Forelimb muscle (tissue), 1 donor: ENCODE measurements at regions not wholly inside any gene's neighbourhood (a gene's known extent, or its start where the extent isn't known, plus 50 kb on each side); places are given as distances from the start of the nearest gene placed in this dataset.

Experiments
- DNase-seq: peaks from one replicate; pipeline ENCODE4 v3.0.0-alpha.2; 2013; ENCODE audit warnings: low read depth

DNA sequence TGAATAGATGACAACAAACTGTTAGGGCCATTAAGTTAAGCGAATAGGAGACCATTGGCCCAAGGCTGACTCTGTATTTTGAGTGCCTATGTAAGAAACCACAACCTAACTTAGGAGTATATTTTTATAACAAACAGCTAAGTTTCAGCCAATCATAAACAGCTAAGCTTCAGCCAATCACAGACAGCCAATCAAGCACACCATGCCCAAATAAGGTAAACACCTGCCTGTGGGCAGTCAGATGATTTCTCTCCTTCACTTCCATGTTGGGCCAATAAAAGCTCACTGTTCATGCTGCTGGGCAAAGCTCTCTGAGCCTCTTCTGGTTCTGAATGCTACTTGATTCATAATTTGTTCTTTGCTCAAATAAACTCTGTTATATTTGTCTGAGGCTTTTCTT is 344.6 kb downstream of the BTG1 start:
- DNase-seq: no peak

DNA sequence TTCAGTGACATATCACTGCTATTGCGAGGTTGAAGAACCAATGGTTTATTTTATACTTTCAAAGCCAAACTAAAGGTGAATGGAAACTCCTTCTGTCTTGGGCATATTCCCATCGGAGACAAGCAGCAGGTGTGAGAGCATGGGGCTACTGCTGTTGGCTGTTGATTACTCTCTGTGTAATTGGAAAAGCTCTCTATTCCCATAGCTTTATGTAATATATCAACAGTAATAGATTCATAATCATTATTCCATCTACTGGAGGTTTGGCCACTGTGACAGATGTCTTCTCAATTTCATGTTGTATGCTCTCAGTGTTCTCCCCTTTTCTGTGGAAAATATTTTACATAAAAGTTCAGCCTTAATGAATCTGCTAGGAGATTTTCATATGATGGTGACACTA is 352.0 kb downstream of the BTG1 start:
- DNase-seq: no peak

DNA sequence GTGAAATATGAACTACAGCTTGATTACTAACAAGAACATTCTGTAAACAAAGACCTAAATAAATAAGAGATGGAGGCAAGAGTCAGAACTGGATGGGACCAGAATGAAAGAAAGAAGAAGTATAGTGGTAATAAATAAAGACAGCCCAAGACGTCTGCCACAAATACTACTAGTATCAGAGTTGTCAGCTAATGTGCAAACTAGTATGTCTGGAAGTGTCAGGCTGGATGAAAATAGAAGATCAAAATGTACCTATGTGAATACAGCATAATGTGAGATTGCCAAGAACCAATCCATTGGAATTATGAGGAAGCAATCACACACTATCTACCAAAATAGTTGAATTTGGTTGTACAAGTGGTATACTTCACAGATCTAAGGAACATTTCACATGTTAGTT is 353.0 kb downstream of the BTG1 start:
- no peak for DNase-seq

DNA sequence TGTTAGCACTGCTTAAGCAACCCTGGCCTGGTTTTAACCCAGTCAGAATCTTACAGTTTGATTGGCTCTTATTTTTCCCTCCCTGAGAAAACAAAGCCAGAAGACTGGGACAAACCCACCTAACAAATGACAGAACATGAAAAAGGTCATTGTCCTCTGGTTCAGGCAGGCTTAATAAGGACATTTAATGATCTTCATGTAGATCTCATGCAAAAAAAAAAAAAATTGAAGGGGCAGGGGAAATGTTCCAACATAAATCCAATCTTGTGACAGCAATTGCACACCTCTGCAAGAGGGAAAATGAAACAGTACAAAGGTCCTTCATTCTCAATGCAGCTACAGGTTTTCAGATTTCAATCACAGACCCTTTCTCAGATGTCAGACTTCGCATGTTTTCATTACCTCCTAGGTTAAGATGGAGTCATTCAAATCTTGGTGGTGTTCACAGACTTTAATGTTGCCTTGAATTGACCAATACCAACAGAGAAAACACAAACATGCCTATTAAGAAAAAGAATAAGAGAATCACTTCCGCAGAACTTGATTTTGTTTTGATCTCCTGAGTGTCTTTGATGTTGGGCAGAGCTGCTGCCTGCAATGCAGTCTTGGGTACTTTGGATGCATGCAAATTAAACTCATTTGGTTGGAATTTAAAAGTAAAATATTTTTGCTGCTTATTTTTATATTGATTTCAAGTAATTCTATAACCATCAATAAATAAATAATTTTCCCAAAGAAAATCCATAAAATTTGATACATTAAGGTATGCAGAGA is 359.0 kb downstream of the BTG1 start:
- DNase-seq: no peak

DNA sequence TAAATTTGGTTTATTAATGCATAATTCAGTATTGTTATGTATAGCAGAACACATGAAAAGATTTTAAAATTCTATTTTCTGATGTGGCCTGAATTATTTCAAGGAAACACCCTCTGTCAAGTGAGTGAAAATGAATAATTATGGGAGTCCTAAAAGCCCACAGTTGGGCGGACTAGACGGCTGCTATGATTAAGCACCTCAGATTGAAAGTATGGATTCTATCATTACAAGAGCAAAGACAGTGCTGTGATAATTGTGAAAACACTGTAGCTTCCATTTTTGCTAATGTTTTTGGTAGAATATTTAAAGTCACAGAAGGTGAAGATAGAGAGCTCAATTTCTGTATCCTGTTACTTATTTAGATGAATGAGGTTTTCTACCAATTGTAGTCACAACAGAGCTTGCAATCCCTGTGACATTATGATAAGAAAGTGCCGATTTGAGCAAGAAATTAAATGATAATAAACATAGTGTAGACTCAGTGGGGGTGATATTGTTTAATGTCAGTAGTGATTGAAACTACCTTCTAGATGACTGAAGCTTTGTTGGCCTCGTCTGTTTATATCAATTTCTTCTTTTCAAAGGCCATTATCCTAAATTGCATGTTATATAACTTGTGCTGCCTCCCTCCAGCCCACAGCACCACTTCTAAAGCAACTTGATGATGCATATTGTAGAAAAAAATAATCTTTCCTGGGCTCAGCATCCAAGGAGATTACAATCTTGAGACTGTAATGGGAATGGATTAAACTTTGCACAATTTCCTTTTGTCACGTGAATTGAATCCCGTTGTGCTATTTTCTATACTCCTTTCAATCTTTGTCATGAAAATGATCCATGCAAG is 359.8 kb downstream of the BTG1 start:
- no peak for DNase-seq

DNA sequence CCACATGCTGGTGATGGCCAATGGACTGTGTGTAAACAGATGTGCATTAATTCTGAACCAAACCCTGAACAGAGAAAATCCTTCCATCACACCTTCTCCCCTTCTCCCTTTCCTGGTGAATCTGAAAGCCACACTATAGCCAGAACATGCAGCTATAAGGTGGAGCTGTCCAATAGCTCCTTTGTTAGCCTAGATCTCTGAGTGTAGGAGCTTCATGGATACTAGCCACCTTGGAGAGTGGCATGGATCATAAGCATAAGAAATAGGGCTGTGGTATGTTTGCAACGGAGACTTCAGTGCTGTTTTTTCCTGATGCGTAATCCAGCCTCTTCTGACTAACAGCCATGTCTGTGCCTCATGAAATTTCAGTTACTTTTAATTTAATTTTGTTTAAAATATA is 364.5 kb downstream of the BTG1 start:
- no peak for DNase-seq

DNA sequence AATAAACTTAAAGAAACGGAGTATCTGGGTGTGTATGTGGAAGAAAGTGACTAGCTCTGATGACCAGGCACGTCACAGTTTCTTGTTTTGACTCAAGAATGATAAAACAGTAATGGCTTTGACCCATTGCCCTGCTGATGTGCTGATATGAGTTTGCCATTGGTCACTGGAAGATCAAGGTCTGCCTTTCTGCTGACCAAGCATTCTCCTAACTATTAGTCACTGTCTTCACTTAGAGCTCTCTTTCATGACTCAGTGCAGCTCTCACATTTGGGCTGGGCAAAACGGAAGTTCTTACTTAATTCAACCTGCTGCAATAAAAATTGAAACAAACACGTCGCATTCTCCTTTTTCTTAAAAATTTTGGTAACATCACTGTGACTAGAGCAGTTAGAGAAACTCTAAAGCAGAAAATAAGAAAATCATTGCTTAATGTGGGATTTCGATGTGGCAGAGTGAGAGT is 366.7 kb downstream of the BTG1 start:
- DNase-seq: no peak

DNA sequence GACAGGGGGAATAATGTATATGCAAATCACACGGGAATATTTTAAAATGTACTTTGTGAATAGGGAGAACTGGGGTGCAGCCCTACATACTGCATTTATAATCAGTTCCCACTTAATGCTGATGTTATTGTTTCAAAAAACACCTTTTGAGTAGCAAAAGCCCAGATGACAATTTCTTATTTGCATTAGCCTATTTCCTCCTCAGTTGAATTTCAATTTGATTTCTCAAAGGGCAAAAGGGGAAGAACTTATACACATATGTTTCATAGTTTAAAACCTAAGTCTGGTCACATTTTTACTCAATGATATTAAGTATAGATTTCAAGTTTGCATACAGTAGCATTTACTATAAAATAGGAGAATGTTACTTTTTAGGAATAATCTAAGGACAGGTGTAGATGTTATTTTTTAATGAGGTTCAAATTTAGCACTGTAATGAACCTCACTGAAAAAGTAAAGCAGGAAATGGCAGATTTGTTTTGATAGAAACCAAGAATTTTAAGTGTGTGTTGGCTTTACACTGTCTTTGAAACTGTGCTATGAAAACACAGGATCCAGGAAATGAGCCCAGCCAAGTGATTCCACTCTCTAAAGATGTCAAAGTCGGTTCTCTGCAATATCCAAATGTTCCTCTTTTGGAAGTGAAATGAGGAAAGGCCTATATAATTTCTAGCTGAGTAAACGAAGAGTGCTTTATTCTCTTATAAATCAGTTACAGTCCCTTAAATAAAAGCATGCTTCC is 367.4 kb downstream of the BTG1 start:
- DNase-seq: peak; percentile 34

DNA sequence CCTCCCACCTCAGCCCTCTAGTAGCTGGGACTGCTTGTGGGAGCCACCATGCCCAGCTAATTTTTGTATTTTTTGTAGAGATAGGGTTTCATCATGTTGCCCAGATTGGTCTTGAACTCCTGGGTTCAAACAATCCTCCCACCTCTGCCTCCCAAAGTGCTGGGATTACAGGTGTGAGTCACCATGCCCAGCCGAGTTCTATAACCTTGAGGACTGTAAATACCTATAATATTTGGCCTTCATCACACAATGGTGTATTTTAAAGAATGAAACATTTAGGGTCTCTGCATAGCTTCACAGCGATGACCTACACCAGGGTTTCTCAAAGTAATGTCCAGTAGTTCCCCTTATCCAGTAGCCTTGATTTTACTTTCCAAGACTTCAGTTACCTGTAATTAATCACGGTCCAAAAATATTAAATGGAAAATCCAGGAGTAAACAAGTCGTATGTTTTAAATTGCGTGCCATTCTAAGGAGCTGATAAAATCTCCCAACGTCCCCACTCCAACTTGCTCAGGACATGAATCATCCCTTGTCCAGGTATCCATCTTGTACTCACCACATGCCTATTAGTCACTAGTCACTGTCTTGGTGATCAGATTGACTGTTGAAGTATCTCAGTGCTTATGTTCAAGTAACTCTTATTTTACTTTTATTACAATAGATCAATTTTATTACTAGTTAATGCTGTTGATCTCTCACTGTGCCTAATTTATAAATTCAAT is 368.2 kb downstream of the BTG1 start:
- DNase-seq: no peak

DNA sequence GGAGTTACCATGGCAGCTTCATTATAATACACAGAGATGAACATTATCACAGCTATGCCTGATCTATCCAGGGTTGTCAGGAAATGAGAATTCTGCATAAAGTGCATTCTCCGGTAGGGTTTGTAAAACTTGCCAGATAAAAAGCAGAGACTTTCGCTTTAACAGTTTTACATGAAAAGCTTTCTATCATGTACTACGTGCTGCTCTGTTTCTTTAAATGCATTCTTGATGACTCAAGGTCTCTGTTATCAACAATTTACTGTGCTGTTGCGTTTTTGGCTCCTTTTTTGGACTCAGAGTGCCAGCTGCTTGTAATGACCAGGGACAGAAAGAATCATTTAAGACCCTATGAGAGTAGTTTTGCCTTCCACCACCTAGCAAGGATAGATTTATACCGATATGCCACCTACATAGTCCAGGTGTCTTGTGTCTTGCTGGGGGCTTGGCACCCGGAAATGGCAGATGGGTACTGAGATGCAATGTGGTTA is 371.2 kb downstream of the BTG1 start:
- no peak for DNase-seq

DNA sequence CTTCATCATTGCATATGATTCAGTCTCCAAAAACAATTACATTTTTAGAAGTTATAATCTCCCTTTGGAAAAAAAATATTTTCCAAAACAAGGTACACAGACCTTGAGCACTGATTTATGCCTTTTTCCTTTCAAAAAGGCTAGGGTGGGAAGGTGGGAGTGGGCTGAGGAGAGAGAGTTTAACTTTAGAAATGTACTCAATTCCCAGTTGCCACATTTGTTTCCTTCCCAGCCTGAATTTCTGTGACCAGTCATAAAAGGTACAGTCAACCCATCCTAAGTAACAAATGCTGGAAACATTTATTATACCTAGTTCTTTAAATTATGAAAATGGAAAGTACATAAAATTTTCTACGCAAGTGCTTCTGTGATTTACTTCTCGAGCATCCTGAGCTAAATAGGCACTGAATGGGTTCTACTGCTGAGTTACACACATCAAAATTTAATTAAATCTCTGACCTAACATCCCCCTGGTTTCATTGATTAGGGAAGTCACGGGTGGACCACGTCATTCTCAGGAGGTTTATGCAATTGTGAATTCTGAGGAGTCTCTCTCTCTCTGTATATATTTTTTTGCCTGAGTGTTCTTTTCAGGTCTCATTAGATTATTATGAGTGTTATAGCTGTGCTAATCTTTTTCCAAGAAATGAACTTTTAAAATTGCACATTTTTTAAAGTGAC is 371.8 kb downstream of the BTG1 start:
- no peak for DNase-seq

DNA sequence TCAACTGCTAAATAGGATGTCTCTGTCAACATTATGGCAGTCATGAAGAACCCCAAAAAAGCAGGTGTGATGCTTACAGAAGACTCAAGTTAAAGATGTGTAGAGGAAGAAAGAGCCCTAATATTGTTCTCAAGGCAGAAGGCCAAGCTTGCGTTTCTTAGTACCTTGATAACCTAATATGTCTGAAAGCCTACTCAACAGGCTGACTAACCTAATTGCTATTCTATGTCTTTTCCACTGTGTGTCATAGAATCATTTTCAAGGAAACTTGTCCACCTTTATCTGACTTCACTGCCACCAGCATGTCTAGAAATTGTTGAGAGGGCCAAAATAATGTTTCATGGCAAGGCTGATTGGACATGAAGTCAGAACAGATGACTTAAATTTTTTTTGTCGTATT is 373.2 kb downstream of the BTG1 start:
- DNase-seq: no peak

DNA sequence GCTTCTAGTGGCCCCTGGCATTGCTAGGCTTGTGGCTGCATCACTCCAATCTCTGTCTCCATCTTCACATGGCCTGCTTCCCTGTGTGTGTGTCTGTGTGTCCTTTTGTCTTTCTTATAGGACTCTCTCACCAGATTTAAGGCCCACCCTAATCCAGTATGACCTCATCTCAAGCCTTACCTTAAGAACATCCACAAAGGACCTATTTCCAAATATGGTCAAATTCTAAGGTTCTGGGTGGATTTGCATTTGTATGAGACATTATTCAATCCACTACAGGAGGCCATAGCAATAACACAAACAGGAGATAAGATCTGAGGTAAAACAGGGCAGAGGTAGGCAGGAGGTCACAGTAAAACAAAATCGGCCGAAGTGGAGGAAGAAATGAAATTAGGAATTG is 375.9 kb downstream of the BTG1 start:
- no peak for DNase-seq

DNA sequence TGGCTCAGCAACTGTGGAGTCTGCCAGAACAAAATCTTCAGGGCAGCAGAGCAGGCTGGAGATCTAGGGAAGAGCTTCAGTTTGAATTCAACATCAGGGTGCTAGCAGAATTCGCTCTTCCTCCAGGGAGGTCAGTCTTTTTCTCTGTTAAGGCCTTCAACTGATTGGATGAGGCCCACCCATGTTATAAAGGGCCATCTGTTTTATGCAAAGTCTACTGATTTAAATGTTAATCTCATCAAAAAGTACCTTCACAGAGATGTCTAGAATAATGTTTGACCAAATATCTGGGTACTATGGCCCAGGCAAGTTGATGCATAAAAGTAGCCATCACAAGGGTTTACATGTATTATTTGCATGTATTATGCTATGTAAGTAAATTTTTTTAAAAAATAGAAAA is 378.4 kb downstream of the BTG1 start:
- DNase-seq: no peak

DNA sequence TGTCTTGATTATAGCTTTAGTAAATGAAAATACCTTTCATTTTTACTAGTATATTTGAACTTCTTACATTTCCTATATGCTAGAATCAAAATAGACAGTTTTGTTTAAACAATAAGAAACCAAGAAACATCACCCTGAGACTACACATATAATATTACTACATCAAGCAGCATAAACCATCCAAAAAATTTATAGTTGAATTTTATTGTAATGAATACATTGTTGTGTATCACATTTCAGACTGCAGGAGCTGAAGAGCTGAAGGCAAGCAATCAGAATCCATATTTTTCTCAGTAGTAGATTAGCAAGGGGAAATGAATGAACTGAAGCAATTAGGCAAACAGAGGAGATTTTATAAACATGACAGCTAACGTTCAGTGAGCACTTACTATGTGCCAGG is 379.2 kb downstream of the BTG1 start:
- DNase-seq: no peak

DNA sequence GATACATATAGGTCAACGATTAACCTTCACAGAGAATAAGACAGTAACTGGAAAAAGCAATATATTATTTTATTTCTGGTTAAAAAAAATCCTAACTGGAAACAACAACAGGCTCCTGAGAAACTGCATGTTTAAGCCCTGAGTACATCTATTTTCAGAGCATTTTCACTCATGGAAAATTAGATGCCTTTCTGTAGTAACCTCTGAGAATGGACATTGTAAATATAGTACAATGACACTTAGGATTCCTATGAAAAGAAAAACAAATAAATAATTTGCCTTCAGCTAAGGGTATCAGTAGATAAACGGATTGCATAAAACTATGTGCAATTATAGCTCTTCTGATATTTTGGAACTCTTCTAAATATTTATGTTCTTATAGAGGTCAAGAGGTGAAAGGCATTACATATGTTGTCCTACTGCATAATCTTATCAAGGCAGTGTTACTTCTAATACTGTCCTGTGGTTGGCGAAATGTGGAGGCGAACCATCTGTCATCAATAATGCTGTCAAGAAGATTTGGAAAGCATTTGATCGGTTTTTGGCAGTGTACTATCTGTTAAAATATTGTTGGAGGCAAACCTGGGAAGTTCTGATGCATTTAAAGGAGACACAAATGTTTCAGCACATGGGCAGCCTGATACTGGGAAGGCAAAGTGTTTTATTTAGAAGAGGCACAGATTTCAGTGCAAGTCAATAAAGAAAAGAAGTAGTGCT is 381.8 kb downstream of the BTG1 start:
- DNase-seq: no peak

DNA sequence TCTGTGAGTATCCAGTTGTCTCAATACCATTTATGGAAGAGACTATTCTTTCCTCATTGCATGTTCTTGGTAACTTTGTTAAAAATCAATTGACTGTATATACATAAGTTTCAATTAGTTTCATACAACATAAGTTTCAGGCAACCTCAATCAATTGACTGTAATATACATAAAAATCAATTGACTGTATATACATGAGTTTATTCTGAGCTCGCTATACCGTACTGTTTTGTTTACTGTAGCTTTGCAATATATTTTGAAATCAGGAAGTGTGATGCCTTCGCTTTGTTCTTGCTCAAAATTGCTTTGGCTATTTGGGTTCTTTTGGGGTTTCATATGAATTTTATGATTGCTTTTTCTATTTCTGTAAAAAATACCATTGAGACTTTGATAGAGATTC is 392.0 kb downstream of the BTG1 start:
- no peak for DNase-seq

DNA sequence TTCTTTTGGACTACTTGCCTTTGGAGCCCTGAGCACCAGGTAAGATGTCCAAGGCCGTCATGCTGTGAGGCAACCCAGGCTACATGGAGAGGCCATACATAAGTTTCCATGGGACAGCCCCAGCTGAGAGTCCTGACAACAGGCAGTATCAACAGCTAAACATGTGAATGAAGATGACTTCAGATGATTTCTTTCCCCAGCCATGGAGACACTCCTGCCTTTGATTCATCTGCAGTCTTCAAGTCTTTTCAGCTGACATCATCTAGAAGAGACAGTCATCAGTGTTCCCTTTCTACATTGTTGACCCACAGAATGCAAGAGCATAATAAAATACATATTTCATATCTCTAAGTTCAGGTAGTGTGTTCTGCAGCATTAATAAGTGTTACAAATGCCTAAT is 398.7 kb downstream of the BTG1 start:
- no peak for DNase-seq

DNA sequence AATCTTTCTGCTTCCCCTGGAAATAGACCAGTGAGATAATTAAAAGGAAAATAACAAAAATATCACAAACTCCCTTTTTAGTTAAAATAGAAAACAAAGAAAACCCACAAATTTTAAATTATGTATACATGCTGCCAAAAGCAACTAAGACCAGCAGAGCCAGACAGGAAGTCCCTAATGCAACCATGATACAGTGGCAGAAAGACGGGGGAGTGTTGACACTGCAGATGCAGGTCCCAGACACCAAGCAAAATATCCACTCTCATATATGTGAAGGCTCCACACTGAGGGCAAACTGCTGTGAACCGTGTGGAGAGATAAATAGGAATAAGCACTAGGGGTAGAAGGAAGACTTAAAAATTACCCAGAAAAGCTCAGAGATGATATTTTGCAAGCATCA is 401.0 kb downstream of the BTG1 start:
- DNase-seq: no peak

DNA sequence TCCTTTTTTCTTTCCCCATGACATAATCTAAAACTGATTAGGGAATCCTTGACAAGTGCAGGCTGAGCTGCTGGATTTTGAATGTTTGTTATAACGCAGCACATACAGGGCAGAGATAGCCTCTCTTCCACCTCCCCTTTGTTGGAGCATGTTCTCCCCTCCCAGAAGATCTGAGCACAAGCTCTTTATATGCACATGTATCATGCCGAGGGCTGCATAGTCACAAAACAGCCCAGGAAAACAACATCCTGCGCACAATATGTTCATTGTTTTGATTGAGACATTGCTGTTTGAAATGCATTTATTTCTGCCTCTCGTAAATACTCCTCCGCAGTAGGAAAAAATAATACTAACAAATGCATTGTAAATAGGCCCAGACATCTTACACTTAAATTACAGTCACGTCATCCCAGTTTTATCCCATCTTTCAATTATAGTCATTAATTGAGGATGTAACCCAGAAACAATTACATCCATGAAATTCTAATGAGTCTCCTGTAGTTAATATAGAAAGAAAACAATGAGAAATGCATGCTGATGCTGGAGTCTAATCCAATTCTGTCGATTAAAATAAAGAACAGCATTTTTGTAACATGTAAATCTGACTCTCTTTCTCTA is 401.8 kb downstream of the BTG1 start:
- no peak for DNase-seq
